GM12865 (cell line): ENCODE measurements at regions not wholly inside any gene's neighbourhood (a gene's known extent, or its start where the extent isn't known, plus 50 kb on each side); places are given as distances from the start of the nearest gene placed in this dataset.

ENCODE experiments used
- DNase-seq: peaks from one replicate; pipeline ENCODE4 v3.0.0; 2010; ENCODE audit warnings: low read depth
- H3K4me3 ChIP-seq: 2 replicates; pipeline ENCODE4 v1.5.1; 2011; ENCODE audit warnings: mild to moderate bottlenecking, low read depth, low read length, control low read depth
- TF ChIP-seq, protein P1 (sequence below): IDR thresholded peaks from 2 replicates; pipeline ENCODE4 v1.5.1; 2011; ENCODE audit warnings: low read length, control low read depth, low read depth, inconsistent platforms; ENCODE audit not compliant: insufficient read depth; ENCODE audit errors: missing control alignments

DNA sequence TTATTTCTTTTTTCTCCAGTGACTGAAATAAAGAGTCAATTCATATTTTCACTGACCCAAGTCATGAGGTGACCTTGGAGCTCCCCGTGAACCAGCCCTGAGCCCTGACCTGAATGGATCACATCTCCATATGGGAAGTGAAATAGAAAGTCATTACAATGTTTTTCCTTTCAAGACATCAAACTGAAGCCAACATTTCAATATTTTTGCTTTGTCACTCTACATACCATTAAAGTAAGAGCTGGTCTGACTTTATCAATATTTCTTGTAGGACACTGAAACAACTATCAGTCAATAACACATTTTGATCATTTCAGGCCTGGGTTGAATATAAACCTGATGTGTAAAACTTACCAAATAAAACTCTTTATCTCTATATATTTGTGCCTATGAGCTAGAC lies 249.8 kb upstream of the PHF14 start:
- TF ChIP-seq, protein P1, sequence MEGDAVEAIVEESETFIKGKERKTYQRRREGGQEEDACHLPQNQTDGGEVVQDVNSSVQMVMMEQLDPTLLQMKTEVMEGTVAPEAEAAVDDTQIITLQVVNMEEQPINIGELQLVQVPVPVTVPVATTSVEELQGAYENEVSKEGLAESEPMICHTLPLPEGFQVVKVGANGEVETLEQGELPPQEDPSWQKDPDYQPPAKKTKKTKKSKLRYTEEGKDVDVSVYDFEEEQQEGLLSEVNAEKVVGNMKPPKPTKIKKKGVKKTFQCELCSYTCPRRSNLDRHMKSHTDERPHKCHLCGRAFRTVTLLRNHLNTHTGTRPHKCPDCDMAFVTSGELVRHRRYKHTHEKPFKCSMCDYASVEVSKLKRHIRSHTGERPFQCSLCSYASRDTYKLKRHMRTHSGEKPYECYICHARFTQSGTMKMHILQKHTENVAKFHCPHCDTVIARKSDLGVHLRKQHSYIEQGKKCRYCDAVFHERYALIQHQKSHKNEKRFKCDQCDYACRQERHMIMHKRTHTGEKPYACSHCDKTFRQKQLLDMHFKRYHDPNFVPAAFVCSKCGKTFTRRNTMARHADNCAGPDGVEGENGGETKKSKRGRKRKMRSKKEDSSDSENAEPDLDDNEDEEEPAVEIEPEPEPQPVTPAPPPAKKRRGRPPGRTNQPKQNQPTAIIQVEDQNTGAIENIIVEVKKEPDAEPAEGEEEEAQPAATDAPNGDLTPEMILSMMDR = no peak
- no peak for DNase-seq
- no peak overlapping the region for H3K4me3 ChIP-seq

GRCh38 chr7:10724449-10724848 lies 249.2 kb upstream of the PHF14 start:
- no peak for DNase-seq
- no peak overlapping the region for H3K4me3 ChIP-seq
- TF ChIP-seq, protein P1 = no peak

GRCh38 chr7:10727636-10728035 lies 246.0 kb upstream of the PHF14 start:
- TF ChIP-seq, protein P1 = no peak
- no peak for DNase-seq

GRCh38 chr7:10731253-10731773 lies 242.4 kb upstream of the PHF14 start:
- H3K4me3 ChIP-seq = no peak overlapping the region
- TF ChIP-seq, protein P1 = no peak
- DNase-seq = no peak

More at GRCh38 chr7:10727636-10728035, 246.0 kb upstream of the PHF14 start:
- H3K4me3 ChIP-seq = no peak overlapping the region

- no peak overlapping the region for H3K4me3 ChIP-seq
- DNase-seq = no peak
- TF ChIP-seq, protein P1 = no peak
Measured at GRCh38 chr7:10733747-10734146, 239.9 kb upstream of the PHF14 start.

DNA sequence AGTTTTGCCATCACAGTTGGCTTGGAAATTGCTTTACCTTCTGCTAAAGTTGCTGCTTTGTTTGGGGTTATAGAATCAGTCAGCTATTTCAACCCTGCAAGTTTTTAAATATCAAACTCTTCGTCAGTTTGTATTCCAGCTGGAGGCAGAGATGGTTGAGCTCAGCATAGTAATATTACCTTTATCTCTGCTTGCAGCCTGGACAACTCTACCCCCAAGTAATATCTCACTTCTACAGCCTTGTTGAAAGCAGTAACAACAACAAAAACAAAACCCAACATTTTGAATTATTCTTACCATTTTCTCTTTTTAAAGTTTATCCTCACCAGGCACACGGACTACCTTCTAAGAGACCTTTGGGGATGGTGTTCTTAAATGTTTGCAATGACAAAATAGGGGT lies 239.1 kb upstream of the PHF14 start:
- TF ChIP-seq, protein P1 = no peak
- H3K4me3 ChIP-seq = no peak overlapping the region
- no peak for DNase-seq

DNA sequence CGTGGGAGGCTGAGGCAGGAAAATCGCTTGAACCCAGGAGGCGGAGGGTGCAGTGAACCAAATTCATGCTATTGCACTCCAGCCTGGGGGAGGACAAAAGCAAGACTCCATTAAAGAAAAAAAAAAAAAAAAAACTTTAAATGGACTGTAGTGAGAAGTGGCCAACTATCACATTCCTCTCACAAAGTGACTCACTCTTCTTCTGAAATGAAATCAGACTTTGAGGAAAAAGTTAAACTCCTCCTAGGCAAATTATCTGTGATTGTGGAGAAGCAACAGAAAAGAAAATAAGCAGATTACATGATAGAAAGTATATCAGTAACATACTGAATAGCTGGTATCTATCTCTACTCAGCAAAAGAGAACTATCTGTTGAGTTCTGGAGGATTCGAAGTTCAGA lies 234.3 kb upstream of the PHF14 start:
- no peak for DNase-seq
- TF ChIP-seq, protein P1 = no peak
- H3K4me3 ChIP-seq = no peak overlapping the region
